Vagina (tissue), 2 donors: ENCODE measurements at regions not wholly inside any gene's neighbourhood (a gene's known extent, or its start where the extent isn't known, plus 50 kb on each side); places are given as distances from the start of the nearest gene placed in this dataset.

Experiments used
- CTCF ChIP-seq, 3 experiments: fragments of 450-650 bp in 2 of 3; fragments of 200-600 bp in 1 of 3; sonication (generic) in 1 of 3; IDR thresholded peaks; one replicate each; pipeline ENCODE4 v1.5.1; 2017 to 2019; ENCODE audit warnings: antibody characterized with exemption in 3 of 3, mild to moderate bottlenecking in 2 of 3, moderate library complexity in 2 of 3
- POLR2A ChIP-seq, 2 donors: fragments of 450-650 bp; IDR thresholded peaks; one replicate each; pipeline ENCODE4 v1.6.1; 2017; ENCODE audit warnings: antibody characterized with exemption in 2 of 2, mild to moderate bottlenecking in 2 of 2, moderate library complexity in 2 of 2
- POLR2AphosphoS5 ChIP-seq, 2 donors: sonication (generic); formaldehyde crosslinking; IDR thresholded peaks; one replicate each; pipeline ENCODE4 v1.9.0; 2017; ENCODE audit warnings: antibody characterized with exemption in 2 of 2, mild to moderate bottlenecking in 2 of 2, low read depth in 1 of 2; ENCODE audit not compliant: insufficient read depth in 1 of 2

- no peak for TF ChIP-seq POLR2AphosphoS5 (IDR thresholded peaks at IDR 0.05; ENCODE audit: insufficient read depth in 1 of 2, low read depth in 1 of 2)
- TF ChIP-seq CTCF (IDR thresholded peaks at IDR 0.05): no peak
- no peak for TF ChIP-seq POLR2A (IDR thresholded peaks at IDR 0.05)
Measured at GRCh38 chr6:165766457-165766856, 103.4 kb upstream of the PDE10A start.
